HFF-Myc (cell line): ENCODE measurements at regions not wholly inside any gene's neighbourhood (a gene's known extent, or its start where the extent isn't known, plus 50 kb on each side); places are given as distances from the start of the nearest gene placed in this dataset.

Experiments
- DNase-seq: peaks from one replicate; pipeline ENCODE4 v3.0.0-alpha.2; 2011; ENCODE audit warnings: low read depth; ENCODE audit errors: extremely low read depth
- H3K4me3 ChIP-seq: replicated peaks from 2 replicates; pipeline ENCODE4 v1.5.1; 2011; ENCODE audit warnings: low read depth, mild to moderate bottlenecking, control low read depth, low read length
- CTCF ChIP-seq: IDR thresholded peaks from 2 replicates; pipeline ENCODE4 v1.5.1; 2012; ENCODE audit warnings: mild to moderate bottlenecking, low read depth, low read length, control low read depth; ENCODE audit errors: missing control alignments

- TF ChIP-seq CTCF, result no peak
These were observed 68.5 kb upstream of the DUSP22 start for GRCh38 chr6:223763-224162.

GRCh38 chr6:224350-224749 lies 67.9 kb upstream of the DUSP22 start:
- no peak for TF ChIP-seq CTCF
- no peak overlapping the region for H3K4me3 ChIP-seq
- DNase-seq, result no peak

More at GRCh38 chr6:223763-224162, 68.5 kb upstream of the DUSP22 start:
- H3K4me3 ChIP-seq, result no peak overlapping the region
- DNase-seq, result no peak

- no peak overlapping the region for H3K4me3 ChIP-seq
- no peak for TF ChIP-seq CTCF
- DNase-seq, result no peak
These were observed 67.1 kb upstream of the DUSP22 start for GRCh38 chr6:225121-225721.

- H3K4me3 ChIP-seq, result no peak overlapping the region
- no peak for TF ChIP-seq CTCF
- DNase-seq, result no peak
These were observed 66.4 kb upstream of the DUSP22 start for GRCh38 chr6:225907-226306.

GRCh38 chr6:226516-227073 lies 65.7 kb upstream of the DUSP22 start:
- DNase-seq, result no peak
- no peak for TF ChIP-seq CTCF
- H3K4me3 ChIP-seq, result no peak overlapping the region

GRCh38 chr6:227074-227782 lies 65.1 kb upstream of the DUSP22 start:
- no peak for DNase-seq
- no peak overlapping the region for H3K4me3 ChIP-seq
- TF ChIP-seq CTCF, result no peak
